NOMO-1 treated with DMSO at 0.1 percent for 48 hours (cell line): ENCODE measurements at regions not wholly inside any gene's neighbourhood (a gene's known extent, or its start where the extent isn't known, plus 50 kb on each side); places are given as distances from the start of the nearest gene placed in this dataset.

ENCODE experiments used
- DNase-seq: peaks from one replicate; lab custom pipeline; 2025; ENCODE audit not compliant: unreplicated experiment; lab: John Stamatoyannopoulos, UW

GRCh38 chr10:104505521-104506042 lies 135.5 kb upstream of the SORCS3 start:
- no peak for DNase-seq

- no peak for DNase-seq
Measured at GRCh38 chr10:104509981-104510380, 131.1 kb upstream of the SORCS3 start.

GRCh38 chr10:104510644-104511043 lies 130.4 kb upstream of the SORCS3 start:
- DNase-seq, result no peak

GRCh38 chr10:104512800-104513199 lies 128.3 kb upstream of the SORCS3 start:
- no peak for DNase-seq

- peak; percentile 62 for DNase-seq
Measured at GRCh38 chr10:104515678-104516199, 125.4 kb upstream of the SORCS3 start.

GRCh38 chr10:104516986-104517385 lies 124.1 kb upstream of the SORCS3 start:
- no peak for DNase-seq

GRCh38 chr10:104517946-104518345 lies 123.1 kb upstream of the SORCS3 start:
- DNase-seq, result no peak

- DNase-seq, result no peak
Measured at GRCh38 chr10:104518891-104519290, 122.2 kb upstream of the SORCS3 start.

GRCh38 chr10:104520653-104521052 lies 120.4 kb upstream of the SORCS3 start:
- DNase-seq, result no peak

- no peak for DNase-seq
Measured at GRCh38 chr10:104521901-104522694, 119.0 kb upstream of the SORCS3 start.

GRCh38 chr10:104526188-104526587 lies 114.9 kb upstream of the SORCS3 start:
- DNase-seq, result no peak

- DNase-seq, result no peak
Measured at GRCh38 chr10:104527013-104527412, 114.1 kb upstream of the SORCS3 start.

GRCh38 chr10:104540181-104540580 lies 100.9 kb upstream of the SORCS3 start:
- no peak for DNase-seq

GRCh38 chr10:104541820-104542219 lies 99.3 kb upstream of the SORCS3 start:
- no peak for DNase-seq

GRCh38 chr10:104546336-104546735 lies 94.8 kb upstream of the SORCS3 start:
- no peak for DNase-seq

- DNase-seq, result peak; percentile 1
Measured at GRCh38 chr10:104546756-104547155, 94.3 kb upstream of the SORCS3 start.

- no peak for DNase-seq
Measured at GRCh38 chr10:104548090-104548489, 93.0 kb upstream of the SORCS3 start.

GRCh38 chr10:104556831-104557230 lies 84.3 kb upstream of the SORCS3 start:
- no peak for DNase-seq

- no peak for DNase-seq
Measured at GRCh38 chr10:104557966-104558365, 83.1 kb upstream of the SORCS3 start.

GRCh38 chr10:104559935-104560334 lies 81.2 kb upstream of the SORCS3 start:
- no peak for DNase-seq

GRCh38 chr10:104563051-104563450 lies 78.0 kb upstream of the SORCS3 start:
- DNase-seq, result no peak

GRCh38 chr10:104563548-104563947 lies 77.5 kb upstream of the SORCS3 start:
- DNase-seq, result no peak

- DNase-seq, result no peak
Measured at GRCh38 chr10:104574427-104574826, 66.7 kb upstream of the SORCS3 start.
